Ishikawa (cell line): ENCODE measurements at regions not wholly inside any gene's neighbourhood (a gene's known extent, or its start where the extent isn't known, plus 50 kb on each side); places are given as distances from the start of the nearest gene placed in this dataset.

Experiments used
- EGR1 ChIP-seq: IDR thresholded peaks from 2 replicates; pipeline ENCODE4 v1.6.1; 2012
- EP300 ChIP-seq: IDR thresholded peaks from 2 replicates; pipeline ENCODE4 v1.6.1; 2012; ENCODE audit warnings: borderline replicate concordance
- FOXM1 ChIP-seq: IDR thresholded peaks from 2 replicates; pipeline ENCODE4 v1.6.1; 2012; ENCODE audit warnings: low read depth, borderline replicate concordance
- MAX ChIP-seq: IDR thresholded peaks from 2 replicates; pipeline ENCODE4 v1.6.1; 2012
- NFIC ChIP-seq: IDR thresholded peaks from 2 replicates; pipeline ENCODE4 v1.6.1; 2012
- RAD21 ChIP-seq: IDR thresholded peaks from 2 replicates; pipeline ENCODE4 v1.6.1; 2012; ENCODE audit warnings: low read depth
- TAF1 ChIP-seq: IDR thresholded peaks from 2 replicates; pipeline ENCODE4 v1.6.1; 2012; ENCODE audit warnings: low read depth, mild to moderate bottlenecking
- USF1 ChIP-seq: IDR thresholded peaks from 2 replicates; pipeline ENCODE4 v1.6.1; 2012

DNA sequence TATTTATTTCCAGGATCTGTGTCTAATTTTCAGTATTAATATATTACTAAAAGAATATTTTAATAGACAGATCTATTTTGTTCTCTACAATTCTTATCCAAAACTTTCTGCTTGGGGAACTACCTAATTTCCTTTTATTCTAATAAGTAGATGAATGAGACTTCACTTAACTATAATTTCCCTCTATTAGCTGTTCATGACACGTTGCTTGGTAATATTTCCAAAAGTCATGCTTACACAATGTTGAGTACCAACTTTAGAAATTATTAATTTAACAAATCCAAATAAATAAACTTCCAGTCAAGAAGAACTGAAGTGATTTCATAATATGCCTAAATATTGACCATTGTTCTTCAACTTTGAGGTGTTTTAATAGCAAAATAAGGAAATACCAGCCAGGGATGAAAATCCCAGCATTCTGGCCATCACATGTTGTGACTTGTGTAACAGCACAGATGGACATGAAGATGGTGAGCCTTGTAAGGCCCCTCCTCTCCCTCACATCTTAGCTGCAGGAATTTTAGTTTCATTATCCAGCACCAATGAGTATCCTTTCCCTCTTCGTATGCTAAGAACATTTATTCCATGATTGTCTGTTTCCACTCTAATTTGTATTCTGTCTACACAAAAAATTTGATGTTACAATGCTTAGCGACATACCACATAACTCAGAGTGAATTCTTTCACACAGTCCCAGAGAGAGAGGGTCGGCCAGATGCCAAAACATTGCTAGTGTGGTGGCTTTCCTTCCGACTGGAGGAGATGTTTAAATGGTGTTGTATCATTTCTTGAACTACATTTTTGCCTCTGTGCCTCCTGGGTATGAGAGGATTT is 137.5 kb downstream of the FOXA2 start:
- TF ChIP-seq TAF1 (no peak), EP300 (no peak), MAX (no peak), USF1 (no peak), RAD21 (no peak), FOXM1 (no peak), EGR1 (no peak), NFIC (no peak)
